GM23248 (cell line): ENCODE measurements at regions not wholly inside any gene's neighbourhood (a gene's known extent, or its start where the extent isn't known, plus 50 kb on each side); places are given as distances from the start of the nearest gene placed in this dataset.

Experiments
- DNase-seq: peaks from one replicate; pipeline ENCODE4 v3.0.0-alpha.2; 2015
- H2AFZ ChIP-seq: fragments of 200-600 bp; sonication (generic); 2 replicates; pipeline ENCODE4 v1.6.1; 2016; ENCODE audit warnings: antibody characterized with exemption
- H3F3A ChIP-seq: fragments of 200-600 bp; sonication (generic); 2 replicates; pipeline ENCODE4 v1.6.1; 2016; ENCODE audit warnings: mild to moderate bottlenecking, antibody characterized with exemption, mixed run types; ENCODE audit not compliant: insufficient read depth
- H3K27ac ChIP-seq: fragments of 200-600 bp; sonication (generic); 2 replicates; pipeline ENCODE4 v1.5.1; 2016; ENCODE audit warnings: mild to moderate bottlenecking
- H3K27me3 ChIP-seq: fragments of 200-600 bp; sonication (generic); replicated peaks from 2 replicates; pipeline ENCODE4 v1.6.1; 2016; ENCODE audit warnings: mild to moderate bottlenecking; ENCODE audit not compliant: insufficient read depth
- H3K36me3 ChIP-seq: fragments of 200-600 bp; sonication (generic); 2 replicates; pipeline ENCODE4 v1.6.1; 2016; ENCODE audit warnings: low read depth, mild to moderate bottlenecking
- H3K4me1 ChIP-seq: fragments of 200-600 bp; sonication (generic); 2 replicates; pipeline ENCODE4 v1.6.1; 2016; ENCODE audit warnings: mild to moderate bottlenecking; ENCODE audit not compliant: insufficient read depth
- H3K4me2 ChIP-seq: fragments of 200-600 bp; sonication (generic); one replicate; pipeline ENCODE4 v1.6.1; 2016; ENCODE audit warnings: mild to moderate bottlenecking; ENCODE audit not compliant: unreplicated experiment
- H3K4me3 ChIP-seq: fragments of 200-600 bp; sonication (generic); 2 replicates; pipeline ENCODE4 v1.5.1; 2016; ENCODE audit warnings: mild to moderate bottlenecking
- H3K79me2 ChIP-seq: fragments of 200-600 bp; sonication (generic); 2 replicates; pipeline ENCODE4 v1.6.1; 2016; ENCODE audit warnings: mild to moderate bottlenecking; ENCODE audit not compliant: insufficient read depth
- H3K9ac ChIP-seq: fragments of 200-600 bp; sonication (generic); 2 replicates; pipeline ENCODE4 v1.6.1; 2016; ENCODE audit warnings: mild to moderate bottlenecking
- H3K9me2 ChIP-seq: fragments of 200-600 bp; sonication (generic); 2 replicates; pipeline ENCODE4 v1.6.1; 2016; ENCODE audit warnings: mixed run types, mild to moderate bottlenecking, moderate library complexity; ENCODE audit not compliant: insufficient read depth
- H3K9me3 ChIP-seq: fragments of 200-600 bp; sonication (generic); one replicate; pipeline ENCODE4 v1.6.1; 2017; ENCODE audit warnings: low read depth
- H4K20me1 ChIP-seq: fragments of 200-600 bp; sonication (generic); 2 replicates; pipeline ENCODE4 v1.6.0; 2016; ENCODE audit not compliant: insufficient read depth
- EZH2 ChIP-seq: fragments of 200-600 bp; sonication (generic); IDR thresholded peaks from 2 replicates; pipeline ENCODE4 v1.6.1; 2018; ENCODE audit warnings: antibody characterized with exemption, mild to moderate bottlenecking; ENCODE audit not compliant: insufficient read depth, poor library complexity, severe bottlenecking
- EZH2phosphoT487 ChIP-seq: fragments of 200-600 bp; sonication (generic); IDR thresholded peaks from 2 replicates; pipeline ENCODE4 v1.6.1; 2018; ENCODE audit warnings: antibody characterized with exemption, moderate library complexity, mild to moderate bottlenecking, low read depth; ENCODE audit not compliant: insufficient read depth
- WGBS, 2 experiments: methylation state at CpG; one replicate each; pipeline ENCODE4 v1.1.6; 2015 to 2017; ENCODE audit warnings: low lambda C conversion rate in 2 of 2, low coverage in 1 of 2; ENCODE audit errors: missing lambda C conversion rate in 2 of 2; 5-methylcytosine and 5-hydroxymethylcytosine counted together
- in situ Hi-C: fragments of 300-500 bp; cut with MboI; formaldehyde crosslinking; loops from 2 replicates; pipeline ENCODE4 v1.15.0; 2020

DNA sequence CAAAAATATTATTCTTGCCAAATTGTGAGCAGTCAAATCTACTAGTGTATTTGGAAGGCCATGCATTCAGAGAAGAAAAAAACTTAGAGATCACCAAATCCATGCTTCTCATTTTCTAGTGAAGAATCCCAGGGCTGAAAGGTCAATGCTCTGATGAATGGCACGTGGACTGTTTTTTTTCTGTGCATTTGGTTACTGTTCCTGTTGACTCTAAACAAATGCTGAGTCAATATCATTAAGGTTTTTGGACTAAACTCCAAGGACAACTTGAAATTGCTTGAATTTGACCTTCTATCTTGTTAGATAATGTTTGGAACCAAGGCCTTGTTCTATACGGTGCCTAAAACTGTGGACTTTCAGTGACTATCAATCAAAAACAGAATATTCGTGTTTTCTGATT, 142.2 kb downstream of the OSTF1 start:
- H3K9ac ChIP-seq, result no peak overlapping the region
- no peaks in the 10 kb centered on the region for H3K9me2 ChIP-seq
- no peak overlapping the region for H3K4me3 ChIP-seq
- TF ChIP-seq EZH2phosphoT487, result no peak
- TF ChIP-seq EZH2, result no peak
- H3K27me3 ChIP-seq, result no peaks in the 10 kb centered on the region
- in situ Hi-C loops, result no loop called here
- H3K9me3 ChIP-seq, result no peaks in the 10 kb centered on the region
- 42 to 47% methylated on average over 3 of the region's 3 CpGs for WGBS, 2 experiments
- no peaks in the 10 kb centered on the region for H3K36me3 ChIP-seq
- H3K4me2 ChIP-seq, result no peak overlapping the region
- H3F3A ChIP-seq, result no peaks in the 10 kb centered on the region
- no peak for DNase-seq
- H3K27ac ChIP-seq, result no peak overlapping the region
- H4K20me1 ChIP-seq, result no peaks in the 10 kb centered on the region
- no peaks in the 10 kb centered on the region for H3K79me2 ChIP-seq
- H2AFZ ChIP-seq, result no peak overlapping the region
- H3K4me1 ChIP-seq, result no peaks in the 10 kb centered on the region

DNA sequence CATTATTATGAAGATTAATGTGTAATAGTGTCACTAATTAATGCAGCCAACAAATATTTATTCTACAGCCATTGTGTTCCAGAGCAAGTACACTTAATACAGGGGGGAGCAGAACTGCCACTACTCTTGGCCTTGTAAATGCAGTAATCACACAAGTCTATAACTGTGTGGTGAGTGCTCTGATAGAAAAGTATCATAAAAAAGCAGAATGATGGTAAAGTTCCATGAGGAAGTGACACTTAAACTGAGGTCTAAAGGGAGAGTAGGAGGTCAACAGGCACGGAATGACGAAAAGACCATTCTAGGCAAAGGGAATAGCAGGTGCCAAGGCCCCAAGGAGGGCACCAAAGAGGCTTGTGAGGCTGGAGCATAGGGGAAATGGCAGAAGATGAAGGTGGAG, 142.9 kb downstream of the OSTF1 start:
- H3K27me3 ChIP-seq, result no peaks in the 10 kb centered on the region
- no peak overlapping the region for H2AFZ ChIP-seq
- TF ChIP-seq EZH2phosphoT487, result no peak
- no peak for TF ChIP-seq EZH2
- no peaks in the 10 kb centered on the region for H3K36me3 ChIP-seq
- no peak overlapping the region for H3K4me2 ChIP-seq
- no peak overlapping the region for H3K9ac ChIP-seq
- H3K4me3 ChIP-seq, result no peak overlapping the region
- H3F3A ChIP-seq, result no peaks in the 10 kb centered on the region
- no peaks in the 10 kb centered on the region for H3K9me3 ChIP-seq
- DNase-seq, result no peak
- no peak overlapping the region for H3K27ac ChIP-seq
- 67 to 82% methylated on average over 2 of the region's 2 CpGs for whole genome bisulfite sequencing, 2 experiments
- H3K79me2 ChIP-seq, result no peaks in the 10 kb centered on the region
- H3K4me1 ChIP-seq, result no peaks in the 10 kb centered on the region
- H3K9me2 ChIP-seq, result no peaks in the 10 kb centered on the region
- in situ Hi-C loops, result no loop called here
- H4K20me1 ChIP-seq, result no peaks in the 10 kb centered on the region

DNA sequence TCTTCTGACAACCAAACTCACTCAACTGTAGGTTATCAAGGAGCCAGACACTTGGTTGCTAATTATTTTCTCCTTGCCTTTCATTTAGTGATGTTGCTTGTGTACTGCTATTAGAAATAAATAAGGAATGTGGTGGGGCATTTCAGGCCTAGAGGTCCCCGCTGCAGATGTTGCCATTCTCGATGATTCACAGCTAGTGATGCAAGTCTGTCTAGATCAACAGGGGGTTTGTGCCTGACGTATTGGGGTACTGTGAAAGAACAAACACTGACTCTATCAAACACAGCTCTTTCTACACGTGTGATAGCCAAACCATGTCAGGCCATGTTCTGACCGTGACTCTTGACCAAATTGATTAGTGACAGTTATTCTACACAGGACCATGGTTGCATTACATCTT, 144.7 kb downstream of the OSTF1 start:
- no peaks in the 10 kb centered on the region for H3K27me3 ChIP-seq
- no peaks in the 10 kb centered on the region for H3F3A ChIP-seq
- H3K79me2 ChIP-seq, result no peaks in the 10 kb centered on the region
- H3K27ac ChIP-seq, result no peak overlapping the region
- no peak overlapping the region for H3K4me2 ChIP-seq
- TF ChIP-seq EZH2, result no peak
- TF ChIP-seq EZH2phosphoT487, result no peak
- WGBS, 2 experiments, result 72 to 76% methylated on average over 5 of the region's 5 CpGs
- H4K20me1 ChIP-seq, result no peaks in the 10 kb centered on the region
- no peaks in the 10 kb centered on the region for H3K36me3 ChIP-seq
- peak; percentile 27 for DNase-seq
- H3K4me3 ChIP-seq, result no peak overlapping the region
- H3K9me3 ChIP-seq, result no peaks in the 10 kb centered on the region
- no peak overlapping the region for H2AFZ ChIP-seq
- no peak overlapping the region for H3K9ac ChIP-seq
- in situ Hi-C loops, result no loop called here
- no peaks in the 10 kb centered on the region for H3K4me1 ChIP-seq
- no peaks in the 10 kb centered on the region for H3K9me2 ChIP-seq

DNA sequence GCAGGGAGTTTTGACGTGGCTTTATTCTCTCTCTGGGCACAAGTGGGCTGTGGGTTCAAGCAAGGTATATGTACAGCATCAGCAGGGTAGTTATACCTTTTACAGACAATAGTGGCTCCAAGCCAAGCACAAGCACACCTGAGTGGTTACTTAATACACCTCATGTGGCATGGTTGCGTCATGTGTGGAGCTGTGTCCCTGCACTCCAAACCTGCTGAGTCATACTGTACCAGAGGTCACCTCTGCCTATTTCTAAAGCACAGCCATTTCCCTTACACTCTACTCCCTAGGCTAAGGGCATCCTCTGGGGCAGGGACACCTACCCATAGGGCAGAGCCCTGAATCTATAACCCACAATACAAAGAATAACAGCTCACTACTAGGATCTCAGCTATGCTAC, 147.3 kb downstream of the OSTF1 start:
- no peak for DNase-seq
- Histone ChIP-seq H3K4me1 (no peaks in the 10 kb centered on the region), H3K9me2 (no peaks in the 10 kb centered on the region), H4K20me1 (no peaks in the 10 kb centered on the region), H3K4me3 (no peak overlapping the region), H3K9me3 (no peaks in the 10 kb centered on the region), H3K27ac (no peak overlapping the region), H3K4me2 (no peak overlapping the region), H3K79me2 (no peaks in the 10 kb centered on the region), H3K27me3 (no peaks in the 10 kb centered on the region), H2AFZ (no peak overlapping the region), H3K36me3 (no peaks in the 10 kb centered on the region), H3F3A (no peaks in the 10 kb centered on the region), H3K9ac (no peak overlapping the region)
- TF ChIP-seq EZH2, result no peak
- no peak for TF ChIP-seq EZH2phosphoT487
- WGBS, 2 experiments, result 89 to 91% methylated on average over 2 of the region's 2 CpGs
- in situ Hi-C loops, result no loop called here

DNA sequence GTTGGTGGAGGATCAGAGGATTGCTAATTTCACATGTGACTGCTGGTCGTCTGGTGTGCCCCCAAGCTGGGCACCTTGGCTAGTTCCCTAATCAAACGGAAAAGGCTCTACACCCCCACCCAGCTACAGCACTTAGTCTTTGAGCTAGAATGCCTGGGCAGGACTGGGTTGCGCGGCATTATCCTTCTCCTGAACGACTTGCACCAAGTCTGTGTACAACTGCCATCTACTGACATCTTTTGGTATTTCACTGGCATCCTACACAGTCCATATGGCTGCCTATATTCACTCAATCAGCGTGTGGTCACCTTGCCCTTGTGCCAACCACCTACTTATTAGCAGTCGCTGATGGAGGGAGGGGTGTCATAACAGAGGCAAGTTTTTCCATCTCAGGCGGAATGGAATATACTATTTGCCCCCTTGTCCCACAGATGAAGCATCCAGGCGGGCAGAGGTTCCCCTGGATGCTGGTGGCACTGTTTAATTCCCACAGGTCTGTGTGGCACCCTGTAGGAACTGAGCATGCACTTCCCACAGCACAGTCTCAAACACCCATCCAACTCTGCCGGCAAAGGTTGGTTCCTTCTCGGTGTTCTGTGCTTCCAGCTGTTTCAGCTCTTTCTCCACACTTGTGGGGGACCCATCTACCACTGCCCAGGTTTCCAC, 150.1 kb downstream of the OSTF1 start:
- 51 to 56% methylated on average over 11 of the region's 11 CpGs for WGBS, 2 experiments
- Histone ChIP-seq H2AFZ (no peak overlapping the region), H3K79me2 (no peaks in the 10 kb centered on the region), H3K9me3 (no peaks in the 10 kb centered on the region), H4K20me1 (no peaks in the 10 kb centered on the region), H3K27ac (no peak overlapping the region), H3K9me2 (no peaks in the 10 kb centered on the region), H3K27me3 (no peaks in the 10 kb centered on the region), H3K4me3 (no peak overlapping the region), H3K36me3 (no peaks in the 10 kb centered on the region), H3K9ac (no peak overlapping the region), H3K4me1 (no peaks in the 10 kb centered on the region), H3F3A (no peaks in the 10 kb centered on the region), H3K4me2 (no peak overlapping the region)
- TF ChIP-seq EZH2phosphoT487 (no peak), EZH2 (no peak)
- in situ Hi-C loops, result no loop called here
- peak; percentile 67 for DNase-seq
